Activated T-cell treated with anti-CD3 and anti-CD28 coated beads, Interleukin-2, amount 50 U/mL, for 4 hours (primary cell): ENCODE measurements at regions not wholly inside any gene's neighbourhood (a gene's known extent, or its start where the extent isn't known, plus 50 kb on each side); places are given as distances from the start of the nearest gene placed in this dataset.

Source experiments
- ATAC-seq, 2 donors: fragments of 200-7000 bp; cut with Tn5 transposase; one replicate each; pipeline ENCODE4 v1.10.0; 2021
- DNase-seq: peaks from one replicate; pipeline ENCODE4 v3.0.0-alpha.2; 2020
- H3K27me3 Mint-ChIP-seq: one replicate; pipeline ENCODE4 v1.8.0; 2021; ENCODE audit warnings: low read depth, mixed read lengths
- H3K36me3 Mint-ChIP-seq: one replicate; pipeline ENCODE4 v1.8.0; 2022; ENCODE audit warnings: mixed read lengths; ENCODE audit not compliant: insufficient read depth
- H3K4me1 Mint-ChIP-seq: one replicate; pipeline ENCODE4 v1.8.0; 2021; ENCODE audit warnings: low read depth, mixed read lengths
- H3K4me3 Mint-ChIP-seq: one replicate; pipeline ENCODE4 v1.8.0; 2021; ENCODE audit warnings: mild to moderate bottlenecking, moderate library complexity, mixed read lengths
- H3K9me3 Mint-ChIP-seq: one replicate; pipeline ENCODE4 v1.8.0; 2021; ENCODE audit warnings: mixed read lengths

DNA sequence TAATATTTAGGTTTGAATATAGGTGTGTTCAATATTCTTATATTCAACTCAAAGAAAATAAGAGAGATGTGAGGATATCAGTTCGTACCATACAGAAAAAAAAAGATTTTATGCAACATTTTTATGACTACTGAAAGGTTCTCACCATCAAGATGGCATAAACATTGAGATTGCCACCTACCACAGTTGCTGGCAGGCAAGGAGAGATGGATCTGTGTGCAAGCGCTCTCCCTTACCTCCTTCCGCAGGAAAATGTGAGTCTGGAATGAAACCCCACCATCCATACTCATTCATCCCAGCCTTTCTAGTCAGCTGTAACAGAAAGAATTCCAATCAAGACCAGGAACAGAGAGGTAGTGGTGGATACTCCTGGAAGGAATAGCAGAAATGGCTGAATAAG lies 376.9 kb downstream of the PPP3CA start:
- H3K27me3 Mint-ChIP-seq: peaks cover 1% of the 10 kb centered on the region
- peaks cover 2% of the 10 kb centered on the region for H3K36me3 Mint-ChIP-seq
- DNase-seq (no peak), ATAC-seq (no peak)
- no peaks in the 10 kb centered on the region for H3K9me3 Mint-ChIP-seq
- no peaks in the 10 kb centered on the region for H3K4me1 Mint-ChIP-seq
- no peak overlapping the region for H3K4me3 Mint-ChIP-seq

GRCh38 chr4:100969925-100970324 lies 377.4 kb downstream of the PPP3CA start:
- ATAC-seq: no peak
- Mint-ChIP-seq H3K4me1 (no peaks in the 10 kb centered on the region), H3K27me3 (peaks cover 1% of the 10 kb centered on the region), H3K4me3 (no peak overlapping the region), H3K9me3 (no peaks in the 10 kb centered on the region), H3K36me3 (peaks cover 2% of the 10 kb centered on the region)
- DNase-seq: no peak

DNA sequence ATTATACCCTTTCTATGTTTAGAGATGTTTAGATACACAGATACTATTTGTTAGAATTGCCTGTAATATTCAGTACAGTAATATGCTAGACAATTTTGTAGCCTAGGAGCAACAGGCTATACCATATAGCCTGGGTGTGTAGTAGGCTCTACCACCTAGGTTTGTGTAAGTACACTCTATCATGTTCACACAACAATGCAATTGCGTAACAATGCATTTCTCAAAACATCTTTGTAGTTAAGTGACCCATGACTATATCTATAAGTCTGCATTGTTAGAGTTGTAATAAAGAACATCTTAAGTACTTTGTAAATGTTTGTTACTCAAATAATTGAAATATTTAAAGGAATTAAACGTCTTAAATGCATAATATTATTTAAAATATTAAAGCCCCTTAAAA lies 379.3 kb downstream of the PPP3CA start:
- Mint-ChIP-seq H3K4me3 (no peak overlapping the region), H3K4me1 (no peaks in the 10 kb centered on the region), H3K36me3 (peaks cover 2% of the 10 kb centered on the region), H3K9me3 (no peaks in the 10 kb centered on the region), H3K27me3 (peaks cover 1% of the 10 kb centered on the region)
- ATAC-seq (no peak), DNase-seq (no peak)

- Mint-ChIP-seq H3K36me3 (peaks cover 2% of the 10 kb centered on the region), H3K4me3 (no peak overlapping the region)
- ATAC-seq: no peak
These were observed 383.7 kb downstream of the PPP3CA start for GRCh38 chr4:100963627-100964026.

DNA sequence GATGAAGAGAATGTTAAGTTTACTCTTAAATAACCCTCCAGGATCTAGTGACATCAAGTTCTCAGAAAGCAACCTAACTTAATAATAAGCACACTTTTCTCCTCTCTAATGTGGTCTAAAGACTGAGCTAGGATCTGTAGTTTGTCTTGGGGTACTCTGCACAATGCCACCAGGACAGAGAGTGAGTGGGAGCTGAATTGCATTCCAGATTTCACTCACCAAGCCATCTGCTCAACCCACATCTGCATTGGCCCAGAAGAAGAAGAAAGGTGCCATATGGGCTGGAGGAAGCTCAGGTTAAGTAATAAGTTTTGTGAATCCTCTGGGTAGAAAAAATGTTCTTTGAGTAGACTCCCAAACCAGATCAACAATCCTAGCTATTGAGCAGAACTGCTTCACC lies 384.6 kb downstream of the PPP3CA start:
- no peak overlapping the region for H3K4me3 Mint-ChIP-seq
- no peak for ATAC-seq
- no peak for DNase-seq

More at GRCh38 chr4:100963627-100964026, 383.7 kb downstream of the PPP3CA start:
- no peak for DNase-seq
- H3K27me3 Mint-ChIP-seq: no peaks in the 10 kb centered on the region
- no peaks in the 10 kb centered on the region for H3K9me3 Mint-ChIP-seq
- H3K4me1 Mint-ChIP-seq: no peaks in the 10 kb centered on the region

GRCh38 chr4:100960232-100960631 lies 387.1 kb downstream of the PPP3CA start:
- DNase-seq (no peak), ATAC-seq (no peak)
- H3K27me3 Mint-ChIP-seq: no peaks in the 10 kb centered on the region
- no peak overlapping the region for H3K4me3 Mint-ChIP-seq
- H3K4me1 Mint-ChIP-seq: no peaks in the 10 kb centered on the region
- no peaks in the 10 kb centered on the region for H3K9me3 Mint-ChIP-seq
- H3K36me3 Mint-ChIP-seq: no peaks in the 10 kb centered on the region

More for the DNA sequence above, 384.6 kb downstream of the PPP3CA start:
- no peaks in the 10 kb centered on the region for H3K4me1 Mint-ChIP-seq
- no peaks in the 10 kb centered on the region for H3K9me3 Mint-ChIP-seq
- H3K27me3 Mint-ChIP-seq: no peaks in the 10 kb centered on the region
- peaks cover 2% of the 10 kb centered on the region for H3K36me3 Mint-ChIP-seq

- no peaks in the 10 kb centered on the region for H3K9me3 Mint-ChIP-seq
- ATAC-seq (no peak), DNase-seq (no peak)
- no peak overlapping the region for H3K4me3 Mint-ChIP-seq
- H3K36me3 Mint-ChIP-seq: no peaks in the 10 kb centered on the region
- H3K4me1 Mint-ChIP-seq: no peaks in the 10 kb centered on the region
- H3K27me3 Mint-ChIP-seq: peaks cover 3% of the 10 kb centered on the region
These were observed 393.3 kb downstream of the PPP3CA start for GRCh38 chr4:100954046-100954445.

DNA sequence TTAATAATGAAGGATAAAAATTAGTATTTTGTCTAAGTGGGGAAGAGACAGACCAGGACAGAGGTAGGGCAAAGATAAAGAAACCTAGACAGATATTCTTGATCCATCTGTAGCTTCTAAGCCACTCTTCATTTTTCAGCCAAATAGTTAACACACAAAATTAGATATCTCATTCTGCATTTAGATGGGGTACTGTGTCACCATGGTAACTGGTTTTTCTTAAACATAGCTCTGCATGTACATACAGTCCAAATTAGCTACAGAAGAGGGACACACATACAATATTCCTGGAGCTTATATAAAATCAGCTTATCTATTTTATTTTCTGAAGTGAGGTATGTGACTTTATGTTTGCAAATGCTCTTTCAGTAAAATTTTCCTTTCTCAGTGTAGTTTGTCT lies 393.7 kb downstream of the PPP3CA start:
- ATAC-seq: no peak
- Mint-ChIP-seq H3K27me3 (peaks cover 3% of the 10 kb centered on the region), H3K4me1 (no peaks in the 10 kb centered on the region), H3K4me3 (no peak overlapping the region), H3K36me3 (no peaks in the 10 kb centered on the region), H3K9me3 (no peaks in the 10 kb centered on the region)
- no peak for DNase-seq

- Mint-ChIP-seq H3K4me3 (no peak overlapping the region), H3K9me3 (no peaks in the 10 kb centered on the region), H3K36me3 (no peaks in the 10 kb centered on the region), H3K4me1 (no peaks in the 10 kb centered on the region), H3K27me3 (peaks cover 3% of the 10 kb centered on the region)
- peak in 1 of 2 donors; percentile 27 for ATAC-seq
- DNase-seq: no peak
These were observed 394.7 kb downstream of the PPP3CA start for GRCh38 chr4:100952590-100952989.

- DNase-seq (no peak), ATAC-seq (no peak)
- H3K4me1 Mint-ChIP-seq: no peaks in the 10 kb centered on the region
- H3K9me3 Mint-ChIP-seq: peaks cover 3% of the 10 kb centered on the region
- H3K36me3 Mint-ChIP-seq: no peaks in the 10 kb centered on the region
- peaks cover 5% of the 10 kb centered on the region for H3K27me3 Mint-ChIP-seq
- H3K4me3 Mint-ChIP-seq: no peak overlapping the region
These were observed 397.9 kb downstream of the PPP3CA start for GRCh38 chr4:100949350-100949935.

DNA sequence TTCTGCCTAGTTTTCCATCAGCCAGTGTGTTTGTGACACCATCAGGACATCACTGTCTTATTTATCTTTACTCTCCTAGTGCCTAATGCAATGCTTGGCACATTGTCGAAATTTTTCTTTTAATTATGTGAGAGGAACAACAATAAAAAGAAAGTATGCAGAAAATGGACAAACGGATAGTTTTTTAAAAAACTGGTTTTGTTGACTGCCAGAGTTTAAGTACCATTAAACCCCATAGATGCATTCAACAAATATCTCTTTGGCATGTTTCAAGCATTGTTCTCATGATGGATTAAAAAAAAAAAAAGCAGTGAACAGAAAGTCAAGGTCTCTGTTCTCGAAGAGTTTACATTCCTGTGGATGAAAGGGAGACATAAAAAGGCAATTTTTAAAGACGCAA lies 398.4 kb downstream of the PPP3CA start:
- H3K27me3 Mint-ChIP-seq: peaks cover 5% of the 10 kb centered on the region
- H3K4me1 Mint-ChIP-seq: no peaks in the 10 kb centered on the region
- no peak for DNase-seq
- H3K36me3 Mint-ChIP-seq: no peaks in the 10 kb centered on the region
- no peak for ATAC-seq
- H3K9me3 Mint-ChIP-seq: peaks cover 3% of the 10 kb centered on the region
- no peak overlapping the region for H3K4me3 Mint-ChIP-seq

GRCh38 chr4:100945789-100946188 lies 401.5 kb downstream of the PPP3CA start:
- H3K36me3 Mint-ChIP-seq: no peaks in the 10 kb centered on the region
- no peak overlapping the region for H3K4me3 Mint-ChIP-seq
- peaks cover 4% of the 10 kb centered on the region for H3K27me3 Mint-ChIP-seq
- peaks cover 9% of the 10 kb centered on the region for H3K9me3 Mint-ChIP-seq
- no peaks in the 10 kb centered on the region for H3K4me1 Mint-ChIP-seq
- no peak for DNase-seq
- ATAC-seq: no peak

- peaks cover 5% of the 10 kb centered on the region for H3K9me3 Mint-ChIP-seq
- H3K4me1 Mint-ChIP-seq: no peaks in the 10 kb centered on the region
- H3K4me3 Mint-ChIP-seq: no peak overlapping the region
- H3K27me3 Mint-ChIP-seq: no peaks in the 10 kb centered on the region
- DNase-seq (no peak), ATAC-seq (no peak)
- H3K36me3 Mint-ChIP-seq: no peaks in the 10 kb centered on the region
These were observed 408.6 kb downstream of the PPP3CA start for GRCh38 chr4:100938698-100939097.

- no peaks in the 10 kb centered on the region for H3K27me3 Mint-ChIP-seq
- no peaks in the 10 kb centered on the region for H3K36me3 Mint-ChIP-seq
- no peak for ATAC-seq
- H3K4me1 Mint-ChIP-seq: peaks cover 7% of the 10 kb centered on the region
- H3K9me3 Mint-ChIP-seq: no peaks in the 10 kb centered on the region
- no peak overlapping the region for H3K4me3 Mint-ChIP-seq
- DNase-seq: no peak
These were observed 410.5 kb downstream of the PPP3CA start for GRCh38 chr4:100936661-100937375.

DNA sequence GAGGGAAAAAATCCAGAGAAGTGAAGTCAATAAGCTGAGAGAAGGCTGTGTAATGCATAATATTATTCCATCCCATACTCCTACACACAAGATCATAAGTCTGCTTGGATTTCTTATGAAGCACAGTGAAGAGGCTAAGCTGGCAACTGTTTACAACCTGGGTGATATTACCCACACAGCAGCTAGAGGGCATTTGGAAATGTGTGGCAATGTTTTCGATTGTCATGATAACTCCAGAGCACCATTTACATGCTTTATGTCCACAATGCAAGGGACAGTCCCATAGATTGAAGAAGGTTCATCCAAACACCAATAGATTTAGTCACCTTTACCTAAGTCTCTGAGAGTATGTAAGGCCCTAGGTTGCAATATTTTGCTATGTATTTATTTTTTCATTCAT lies 412.2 kb downstream of the PPP3CA start:
- Mint-ChIP-seq H3K4me3 (no peak overlapping the region), H3K36me3 (no peaks in the 10 kb centered on the region), H3K27me3 (no peaks in the 10 kb centered on the region), H3K4me1 (peaks cover 7% of the 10 kb centered on the region), H3K9me3 (no peaks in the 10 kb centered on the region)
- no peak for DNase-seq
- no peak for ATAC-seq
